Hematopoietic multipotent progenitor cell treated with erythropoietin and hydrocortisone succinate and interleukin-3 and kit ligand, for 8 days (in vitro differentiated cells): ENCODE measurements at regions not wholly inside any gene's neighbourhood (a gene's known extent, or its start where the extent isn't known, plus 50 kb on each side); places are given as distances from the start of the nearest gene placed in this dataset.

Experiments
- DNase-seq: peaks from one replicate; pipeline ENCODE4 v3.0.0-alpha.2; 2015

- DNase-seq: no peak
These were observed 161.5 kb downstream of the MRPL14 start for GRCh38 chr6:43965628-43966373.

GRCh38 chr6:43964659-43965570 lies 162.3 kb downstream of the MRPL14 start:
- no peak for DNase-seq

- no peak for DNase-seq
These were observed 163.2 kb downstream of the MRPL14 start for GRCh38 chr6:43963877-43964658.

GRCh38 chr6:43963203-43963602 lies 164.0 kb downstream of the MRPL14 start:
- peak; percentile 52 for DNase-seq

GRCh38 chr6:43962458-43962857 lies 164.8 kb downstream of the MRPL14 start:
- DNase-seq: no peak

- no peak for DNase-seq
These were observed 170.0 kb downstream of the MRPL14 start for GRCh38 chr6:43957273-43957672.

- no peak for DNase-seq
These were observed 170.8 kb downstream of the MRPL14 start for GRCh38 chr6:43956478-43956877.

GRCh38 chr6:43954311-43955131 lies 172.7 kb downstream of the MRPL14 start:
- no peak for DNase-seq

GRCh38 chr6:43953794-43954310 lies 173.4 kb downstream of the MRPL14 start:
- peak; percentile 52 for DNase-seq

GRCh38 chr6:43953256-43953655 lies 174.0 kb downstream of the MRPL14 start:
- DNase-seq: peak; percentile 17

- peak; percentile 79 for DNase-seq
These were observed 174.5 kb downstream of the MRPL14 start for GRCh38 chr6:43952746-43953145.

- DNase-seq: peak; percentile 89
These were observed 175.2 kb downstream of the MRPL14 start for GRCh38 chr6:43951756-43952675.

- DNase-seq: peak; percentile 92
These were observed 176.0 kb downstream of the MRPL14 start for GRCh38 chr6:43951063-43951755.

GRCh38 chr6:43950731-43951062 lies 176.6 kb downstream of the MRPL14 start:
- no peak for DNase-seq

- DNase-seq: peak; percentile 81
These were observed 177.1 kb downstream of the MRPL14 start for GRCh38 chr6:43950051-43950605.

GRCh38 chr6:43949551-43949991 lies 177.7 kb downstream of the MRPL14 start:
- peak; percentile 42 for DNase-seq

- DNase-seq: no peak
These were observed 178.4 kb downstream of the MRPL14 start for GRCh38 chr6:43948527-43949485.

GRCh38 chr6:43947860-43948259 lies 177.8 kb downstream of the VEGFA start:
- DNase-seq: peak; percentile 37
